GM21737 (cell line): ENCODE measurements at regions not wholly inside any gene's neighbourhood (a gene's known extent, or its start where the extent isn't known, plus 50 kb on each side); places are given as distances from the start of the nearest gene placed in this dataset.

Experiments used
- ATAC-seq: cut with Tn5 transposase; IDR thresholded peaks from one replicate; pipeline ENCODE4 v1.9.1; 2021; ENCODE audit warnings: mild to moderate bottlenecking, moderate library complexity; ENCODE audit not compliant: unreplicated experiment

GRCh38 chr5:3734632-3735031 lies 139.0 kb downstream of the IRX1 start:
- ATAC-seq = no peak

DNA sequence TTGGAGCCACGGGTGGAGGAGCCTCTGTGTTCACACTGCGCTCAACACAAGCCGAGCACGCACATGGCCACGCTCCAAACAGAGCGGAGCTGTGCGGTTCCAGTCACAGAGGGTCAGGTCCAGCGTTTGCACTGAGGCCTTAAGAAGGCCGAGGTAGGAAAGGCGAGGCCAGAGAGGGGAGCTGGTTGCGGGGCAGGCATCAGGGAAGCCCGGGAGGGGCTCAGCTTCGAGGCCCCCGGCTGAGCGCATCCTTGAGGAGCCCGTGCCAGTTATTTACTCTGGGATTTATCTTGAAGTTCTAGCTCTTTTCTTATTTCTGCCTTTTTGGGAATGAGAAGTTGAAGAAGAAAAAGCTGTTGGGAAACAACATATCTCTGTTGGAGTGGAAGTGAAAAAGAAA lies 140.8 kb downstream of the IRX1 start:
- no peak for ATAC-seq

DNA sequence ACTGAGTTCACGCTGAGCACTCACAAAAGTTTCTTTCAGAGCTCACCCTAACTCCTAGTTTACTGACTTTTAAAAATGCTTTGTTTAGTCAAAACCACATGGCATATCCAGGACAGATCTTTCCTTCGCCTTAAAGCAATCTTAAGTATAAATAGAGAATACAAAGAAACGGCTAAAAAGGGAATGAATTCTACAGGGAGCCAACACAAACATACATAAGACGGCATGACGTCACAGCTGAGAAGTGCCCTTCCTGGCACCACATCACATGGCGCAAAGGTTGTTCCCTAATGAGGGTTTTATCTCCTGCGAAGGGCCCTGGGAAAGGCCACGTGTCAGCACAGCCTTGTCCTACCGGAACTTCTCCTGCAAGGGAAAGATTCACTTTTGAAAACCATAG lies 141.3 kb downstream of the IRX1 start:
- no peak for ATAC-seq

DNA sequence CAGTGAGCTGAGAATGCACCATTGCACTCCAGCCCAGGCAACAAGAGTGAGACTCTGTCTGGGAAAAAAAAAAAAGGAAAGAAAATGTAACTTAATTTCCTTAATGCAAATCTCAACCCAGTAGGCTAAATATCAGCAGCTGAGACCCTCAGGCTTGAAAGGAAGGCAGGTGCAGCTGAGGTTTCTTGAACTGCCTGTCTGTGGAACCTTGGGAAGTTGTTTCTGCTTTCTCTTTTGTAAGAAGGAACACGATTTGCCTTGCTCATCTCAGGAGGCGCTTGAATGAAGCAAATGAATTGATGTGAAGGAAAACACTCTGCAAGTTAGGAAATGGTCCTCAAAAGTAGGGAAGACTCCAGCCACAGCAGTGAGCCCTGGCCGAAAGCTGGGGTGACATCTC lies 143.3 kb downstream of the IRX1 start:
- ATAC-seq = no peak

- ATAC-seq = no peak
Observed at GRCh38 chr5:3740546-3741373, 145.1 kb downstream of the IRX1 start.

DNA sequence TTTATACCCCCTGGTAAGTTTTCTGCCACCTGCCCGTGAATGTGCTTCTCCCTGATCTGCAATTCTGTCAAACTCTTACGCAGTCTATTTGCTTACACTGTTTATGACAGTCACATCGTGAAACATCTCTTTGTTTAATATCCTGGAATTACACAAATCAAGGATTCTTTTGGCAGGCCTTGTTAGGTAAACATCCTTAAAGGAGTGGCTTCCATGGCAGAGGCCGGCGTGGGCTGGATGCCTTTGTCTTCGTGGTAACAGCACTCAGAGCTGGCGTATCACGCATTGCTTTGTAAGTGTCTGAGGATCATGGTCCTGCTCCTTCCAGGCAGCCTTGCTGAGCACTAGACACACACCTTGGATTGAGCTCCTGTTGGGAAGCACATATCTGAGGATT lies 145.7 kb downstream of the IRX1 start:
- no peak for ATAC-seq

DNA sequence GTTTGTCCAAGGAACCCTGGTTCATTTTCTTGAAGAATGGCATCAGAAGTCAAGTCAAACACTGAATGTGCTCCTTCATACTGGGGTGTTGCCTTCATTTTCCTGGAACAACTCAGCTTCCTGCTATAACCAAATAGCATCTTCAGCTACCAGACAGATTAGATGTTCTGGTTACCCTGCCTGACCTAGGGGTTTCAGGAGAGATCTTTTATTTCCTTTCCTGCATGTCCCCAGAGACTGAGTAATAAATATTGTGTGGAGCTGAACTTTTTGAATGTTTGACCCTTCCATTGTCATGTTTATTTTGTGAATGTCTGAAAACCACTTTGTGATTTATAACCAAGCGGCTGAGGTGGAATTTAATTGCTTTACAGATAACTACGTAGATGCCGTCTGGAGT lies 147.1 kb downstream of the IRX1 start:
- ATAC-seq = no peak

DNA sequence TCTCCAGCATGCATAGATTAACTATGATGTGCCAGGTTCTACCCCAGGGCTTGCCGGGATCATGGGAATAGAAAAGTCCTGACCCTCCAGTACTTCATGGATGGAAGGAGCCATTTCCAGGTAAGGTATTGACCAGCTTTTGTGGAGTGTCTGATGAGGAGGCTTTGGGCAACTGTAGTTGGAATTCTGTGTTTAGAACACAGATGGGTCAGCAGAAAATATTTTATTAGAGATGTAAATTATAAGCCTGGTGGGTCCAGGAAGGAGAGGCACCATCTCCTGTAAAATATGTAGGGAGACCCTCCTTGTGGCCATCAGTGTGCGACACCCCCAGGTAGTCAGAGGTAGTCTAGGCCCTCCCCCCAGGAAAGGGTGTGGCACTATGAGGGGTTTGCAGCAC lies 156.2 kb downstream of the IRX1 start:
- ATAC-seq = no peak

DNA sequence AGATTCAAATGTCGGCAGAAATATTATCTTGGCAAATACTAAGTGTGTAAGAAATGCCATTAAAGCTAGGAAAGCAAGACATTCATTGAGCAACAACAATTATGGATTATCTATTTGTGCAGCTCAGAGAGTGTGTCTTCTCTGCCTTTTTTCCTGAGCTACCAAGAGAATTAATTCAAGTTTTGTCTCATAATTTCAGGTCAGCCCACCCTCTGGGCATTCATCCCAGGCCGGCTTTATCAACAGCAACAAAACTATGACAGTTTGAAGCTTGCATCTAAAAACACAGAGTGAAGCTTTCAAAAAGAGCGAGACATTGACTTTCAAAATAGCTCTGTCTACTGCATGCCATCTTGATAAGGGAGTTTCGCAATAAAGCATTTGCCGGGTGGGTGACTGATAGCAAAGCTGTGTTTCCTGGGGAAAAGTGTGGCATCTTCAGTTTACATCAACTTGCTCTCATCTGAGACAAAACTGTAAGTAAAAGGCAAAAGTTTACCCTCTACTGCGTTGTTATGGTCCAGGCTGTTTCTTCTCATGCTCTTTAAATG lies 182.4 kb downstream of the IRX1 start:
- no peak for ATAC-seq

DNA sequence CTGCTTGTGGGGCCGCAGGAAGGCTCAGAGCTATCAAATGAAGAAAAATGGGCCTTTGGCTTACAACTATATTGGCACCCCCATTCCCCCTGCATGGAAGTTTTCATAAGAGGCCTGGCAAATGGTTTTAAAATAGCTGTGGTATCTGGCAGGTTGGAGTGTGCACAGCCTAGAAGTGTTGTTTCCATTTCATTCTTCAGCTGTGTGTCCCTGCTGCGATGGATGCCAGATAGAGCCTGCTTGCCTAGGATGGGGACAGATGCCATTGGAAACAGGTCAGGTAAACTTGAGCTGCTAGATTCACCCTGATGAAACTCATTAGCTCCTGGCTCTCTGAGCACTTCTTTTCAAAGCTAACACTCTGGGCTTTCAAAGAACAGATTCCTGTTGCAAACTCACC lies 183.3 kb downstream of the IRX1 start:
- no peak for ATAC-seq

GRCh38 chr5:3780278-3780677 lies 184.6 kb downstream of the IRX1 start:
- no peak for ATAC-seq

- no peak for ATAC-seq
Observed at GRCh38 chr5:3780907-3781306, 185.3 kb downstream of the IRX1 start.

- ATAC-seq = no peak
Observed at GRCh38 chr5:3784854-3785253, 189.2 kb downstream of the IRX1 start.

GRCh38 chr5:3786165-3786564 lies 190.5 kb downstream of the IRX1 start:
- no peak for ATAC-seq

DNA sequence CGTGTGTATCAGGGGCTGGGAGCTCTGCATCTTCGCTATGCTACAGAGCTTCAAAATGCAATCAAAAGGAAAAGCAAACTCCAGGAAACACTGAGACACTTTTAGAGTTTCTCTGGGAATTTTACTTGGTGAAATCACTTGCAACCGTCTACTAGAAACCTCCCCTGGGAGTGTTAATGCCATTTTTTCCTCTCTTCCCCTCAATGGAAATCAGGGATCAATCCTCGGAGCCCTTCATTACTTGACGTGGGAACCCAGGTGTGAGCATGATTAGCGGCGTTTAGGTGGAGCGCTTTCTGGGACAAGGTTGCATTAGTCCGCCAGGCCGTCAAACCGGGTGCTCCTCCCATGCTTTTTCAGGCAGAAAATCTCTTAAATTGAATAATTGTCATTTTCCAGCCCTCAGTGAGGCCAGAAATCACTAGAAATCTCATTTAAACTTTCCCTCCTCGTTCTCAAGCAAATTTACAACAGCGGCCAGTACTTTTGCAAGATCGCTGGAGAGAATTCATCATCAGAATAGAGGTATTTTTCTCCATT lies 191.3 kb downstream of the IRX1 start:
- ATAC-seq = no peak

GRCh38 chr5:3787604-3788003 lies 192.0 kb downstream of the IRX1 start:
- no peak for ATAC-seq

GRCh38 chr5:3789519-3790193 lies 194.0 kb downstream of the IRX1 start:
- ATAC-seq = no peak

DNA sequence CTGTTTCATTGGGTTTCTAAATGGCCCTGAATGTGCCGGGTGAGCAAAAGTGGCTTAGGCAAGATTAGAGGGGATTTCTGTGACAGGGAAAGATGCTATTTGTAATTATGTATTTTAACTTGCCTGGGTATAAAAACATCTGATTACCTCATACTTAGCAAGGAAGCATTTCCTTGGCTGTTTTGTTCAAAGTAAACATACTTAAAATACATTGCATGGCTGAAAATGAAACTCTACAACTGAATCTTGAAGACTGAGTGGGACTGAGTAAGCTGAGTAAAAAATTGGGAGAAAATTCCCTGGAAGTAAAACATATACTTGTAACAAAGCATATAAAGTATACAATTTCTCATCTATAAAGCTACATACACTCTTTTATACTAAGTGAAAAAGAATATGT lies 197.5 kb downstream of the IRX1 start:
- ATAC-seq = no peak

DNA sequence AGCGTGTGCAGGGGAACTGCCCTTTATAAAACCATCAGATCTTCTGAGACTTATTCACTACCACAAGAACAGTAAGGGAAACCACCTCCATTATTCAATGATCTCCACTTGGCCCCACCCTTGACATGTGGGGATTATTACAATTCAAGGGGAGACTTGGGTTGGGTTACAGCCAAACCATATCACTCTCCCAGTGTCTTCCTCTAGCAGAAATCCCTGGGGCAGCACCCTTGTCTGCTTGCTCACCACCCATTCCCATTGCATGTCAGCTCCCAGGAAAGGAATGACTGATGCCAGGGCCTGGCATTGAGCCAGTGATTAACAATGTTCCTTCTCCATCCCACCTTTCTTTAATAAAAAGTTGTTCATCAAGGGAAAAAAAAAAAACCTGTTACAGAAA lies 199.0 kb downstream of the IRX1 start:
- ATAC-seq = no peak

DNA sequence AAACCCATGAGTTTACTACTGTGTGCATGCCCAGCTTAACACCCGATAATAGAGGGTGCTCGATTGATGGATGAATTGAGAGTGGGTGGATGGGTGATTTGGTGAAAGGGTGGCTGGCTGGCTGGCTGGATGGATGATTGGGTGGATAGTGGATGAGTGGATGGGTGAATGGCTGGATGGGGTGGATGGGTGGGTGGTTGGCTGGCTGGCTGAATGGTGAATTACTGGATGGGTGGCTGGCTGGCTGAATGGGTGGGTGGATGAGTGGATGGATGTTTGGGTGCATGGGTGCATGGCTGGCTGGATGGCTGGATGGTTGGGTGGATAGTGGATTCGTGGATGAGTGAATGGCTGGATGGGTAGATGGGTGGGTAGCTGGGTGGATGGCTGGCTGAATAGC lies 201.1 kb downstream of the IRX1 start:
- no peak for ATAC-seq

DNA sequence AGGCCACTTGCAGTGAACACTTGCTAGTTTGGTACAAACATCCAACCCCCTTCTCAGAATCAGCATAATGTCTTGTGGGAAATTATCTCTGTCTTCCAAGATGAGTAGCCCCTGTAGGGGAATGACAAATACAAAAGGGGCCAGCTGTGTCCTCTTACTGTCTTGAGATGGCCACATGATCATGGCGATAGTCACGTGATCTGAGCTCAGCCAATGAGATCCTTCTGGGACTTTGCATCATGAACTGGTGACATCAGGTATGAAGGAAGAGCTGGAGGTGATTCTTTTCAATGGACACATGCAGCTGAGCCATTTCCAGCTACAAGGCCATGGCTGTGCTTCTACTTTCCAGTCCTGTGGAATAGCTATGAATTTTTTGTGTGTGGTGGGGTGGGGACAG lies 206.3 kb downstream of the IRX1 start:
- no peak for ATAC-seq

DNA sequence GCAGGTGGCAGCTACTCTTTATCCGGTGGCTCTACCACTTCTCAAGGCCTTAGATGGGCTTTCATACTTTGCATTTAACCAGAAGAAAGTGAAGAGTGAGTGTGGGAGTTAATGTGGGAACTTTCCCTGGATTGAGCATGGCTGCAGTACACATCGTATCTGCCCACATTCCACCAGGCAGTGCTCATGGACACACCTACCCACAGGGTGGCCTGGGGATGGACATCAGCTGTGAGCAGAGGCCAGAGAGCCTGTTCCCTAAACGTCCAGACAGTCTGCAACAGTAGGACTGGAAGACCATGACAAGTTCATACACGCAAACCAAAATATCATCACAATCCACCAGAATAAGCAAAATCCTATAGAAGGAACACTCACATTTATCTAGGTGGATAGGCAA lies 213.8 kb downstream of the IRX1 start:
- no peak for ATAC-seq
